Mesendoderm (in vitro differentiated cells): ENCODE measurements at regions not wholly inside any gene's neighbourhood (a gene's known extent, or its start where the extent isn't known, plus 50 kb on each side); places are given as distances from the start of the nearest gene placed in this dataset.

Source experiments
- DNase-seq: peaks from one replicate; pipeline ENCODE4 v3.0.0; 2013
- H2AK5ac ChIP-seq: 2 replicates; pipeline ENCODE4 v1.6.1; 2013; ENCODE audit warnings: low read length, inconsistent platforms
- H2BK120ac ChIP-seq: 2 replicates; pipeline ENCODE4 v1.6.1; 2013; ENCODE audit warnings: low read depth, mild to moderate bottlenecking, low read length, moderate library complexity, mixed read lengths
- H2BK15ac ChIP-seq: replicated peaks from 2 replicates; pipeline ENCODE4 v1.6.1; 2013; ENCODE audit warnings: low read depth, mild to moderate bottlenecking, moderate library complexity
- H2BK5ac ChIP-seq: 2 replicates; pipeline ENCODE4 v1.6.1; 2013; ENCODE audit warnings: low read length, inconsistent platforms
- H3K18ac ChIP-seq: 2 replicates; pipeline ENCODE4 v1.6.1; 2013; ENCODE audit warnings: mild to moderate bottlenecking, low read length, mixed read lengths
- H3K23ac ChIP-seq: one replicate; pipeline ENCODE4 v1.6.1; 2013; ENCODE audit warnings: low read length
- H3K27ac ChIP-seq: 2 replicates; pipeline ENCODE4 v1.5.1; 2013; ENCODE audit warnings: low read depth, mild to moderate bottlenecking, inconsistent platforms, low read length, moderate library complexity
- H3K27me3 ChIP-seq: 2 replicates; pipeline ENCODE4 v1.6.1; 2013; ENCODE audit warnings: low read length, control low read depth, mild to moderate bottlenecking, inconsistent platforms; ENCODE audit not compliant: insufficient read depth, poor library complexity
- H3K36me3 ChIP-seq: 2 replicates; pipeline ENCODE4 v1.6.1; 2013; ENCODE audit warnings: low read length, inconsistent platforms; ENCODE audit not compliant: control insufficient read depth, insufficient read depth
- H3K4ac ChIP-seq: one replicate; pipeline ENCODE4 v1.6.1; 2013; ENCODE audit warnings: low read depth, mild to moderate bottlenecking, low read length, moderate library complexity
- H3K4me1 ChIP-seq: 2 replicates; pipeline ENCODE4 v1.6.1; 2013; ENCODE audit warnings: low read depth, low read length, inconsistent platforms; ENCODE audit not compliant: control insufficient read depth
- H3K4me2 ChIP-seq: 2 replicates; pipeline ENCODE4 v1.6.1; 2013; ENCODE audit warnings: low read length
- H3K4me3 ChIP-seq: 2 replicates; pipeline ENCODE4 v1.5.1; 2013; ENCODE audit warnings: mild to moderate bottlenecking, low read length
- H3K56ac ChIP-seq: one replicate; pipeline ENCODE4 v1.6.1; 2013; ENCODE audit warnings: low read length
- H3K79me1 ChIP-seq: 2 replicates; pipeline ENCODE4 v1.6.1; 2013; ENCODE audit warnings: low read length, inconsistent platforms
- H3K79me2 ChIP-seq: 2 replicates; pipeline ENCODE4 v1.6.1; 2013; ENCODE audit warnings: mild to moderate bottlenecking, low read length; ENCODE audit not compliant: control insufficient read depth, insufficient read depth
- H3K9ac ChIP-seq: 2 replicates; pipeline ENCODE4 v1.6.1; 2013; ENCODE audit warnings: low read length, inconsistent platforms
- H4K5ac ChIP-seq: one replicate; pipeline ENCODE4 v1.6.1; 2013; ENCODE audit warnings: low read length
- H4K8ac ChIP-seq: one replicate; pipeline ENCODE4 v1.6.1; 2013; ENCODE audit warnings: low read depth, mild to moderate bottlenecking, control low read depth, low read length, moderate library complexity
- WGBS: extraction: QIAGEN DNeasy Blood & Tissue Kit; methylation state at CpG from one replicate; pipeline ENCODE4 v1.1.7; 2013; ENCODE audit warnings: low lambda C conversion rate, missing lambda C conversion rate; ENCODE audit not compliant: insufficient coverage; ENCODE audit errors: extremely low coverage; 5-methylcytosine and 5-hydroxymethylcytosine counted together

DNA sequence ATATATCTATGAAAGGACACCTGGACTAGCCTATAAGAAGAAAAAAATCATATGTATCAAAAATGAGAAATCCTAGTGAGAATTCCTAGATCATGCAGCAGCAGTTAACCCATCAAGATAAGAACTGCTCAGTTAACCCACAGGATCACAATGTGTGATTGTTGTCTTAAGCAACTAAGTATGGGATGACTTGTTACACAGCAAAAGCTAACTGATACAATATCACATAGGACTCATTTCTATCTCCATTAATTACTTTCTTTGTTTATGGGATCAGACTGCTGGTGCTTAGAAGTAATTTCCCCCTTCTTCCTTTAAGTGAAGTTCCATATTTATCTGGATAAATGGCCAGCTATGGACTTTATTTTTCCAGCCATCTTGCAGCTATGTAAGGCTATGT lies 280.8 kb upstream of the MARCKS start:
- Histone ChIP-seq H3K56ac (no peak overlapping the region), H4K8ac (no peak overlapping the region), H2BK120ac (no peak overlapping the region), H3K27ac (no peak overlapping the region), H3K36me3 (no peaks in the 10 kb centered on the region), H3K4me1 (no peaks in the 10 kb centered on the region), H2BK5ac (no peak overlapping the region), H3K4ac (no peak overlapping the region), H3K18ac (no peak overlapping the region), H3K4me3 (no peak overlapping the region), H3K23ac (no peak overlapping the region), H2BK15ac (no peak overlapping the region), H2AK5ac (no peak overlapping the region), H4K5ac (no peak overlapping the region), H3K79me2 (no peaks in the 10 kb centered on the region), H3K27me3 (no peaks in the 10 kb centered on the region), H3K79me1 (no peaks in the 10 kb centered on the region), H3K4me2 (no peak overlapping the region), H3K9ac (no peak overlapping the region)
- DNase-seq = no peak

DNA sequence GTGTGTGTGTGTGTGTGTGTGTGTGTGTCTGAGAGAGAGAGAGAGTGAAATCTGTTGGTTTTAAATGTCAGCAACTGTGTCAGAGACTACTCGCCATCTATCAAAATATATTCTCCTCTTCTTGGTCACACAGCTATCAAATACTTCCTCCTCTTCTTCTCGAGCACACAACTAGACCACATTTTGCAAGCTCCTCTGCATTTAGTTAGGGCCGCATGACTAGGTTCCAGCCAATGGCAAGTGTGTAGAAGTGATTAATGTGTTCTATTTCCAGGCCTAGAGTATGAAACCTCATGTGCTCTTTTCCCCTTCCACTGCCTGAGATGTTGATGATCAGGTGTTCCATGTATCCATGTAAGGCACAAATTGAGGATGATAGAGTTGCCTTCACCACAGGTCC lies 278.5 kb upstream of the MARCKS start:
- Histone ChIP-seq H4K8ac (no peak overlapping the region), H3K9ac (no peak overlapping the region), H2BK120ac (no peak overlapping the region), H3K27me3 (no peaks in the 10 kb centered on the region), H3K4me3 (no peak overlapping the region), H3K27ac (no peak overlapping the region), H3K56ac (no peak overlapping the region), H3K4ac (no peak overlapping the region), H2BK5ac (no peak overlapping the region), H4K5ac (no peak overlapping the region), H3K36me3 (no peaks in the 10 kb centered on the region), H3K23ac (no peak overlapping the region), H3K79me1 (no peaks in the 10 kb centered on the region), H2BK15ac (no peak overlapping the region), H3K79me2 (no peaks in the 10 kb centered on the region), H3K4me2 (no peak overlapping the region), H3K18ac (no peak overlapping the region), H2AK5ac (no peak overlapping the region), H3K4me1 (no peaks in the 10 kb centered on the region)
- no CpG with 5 or more reads among the region's 3 CpGs for WGBS
- DNase-seq = no peak

DNA sequence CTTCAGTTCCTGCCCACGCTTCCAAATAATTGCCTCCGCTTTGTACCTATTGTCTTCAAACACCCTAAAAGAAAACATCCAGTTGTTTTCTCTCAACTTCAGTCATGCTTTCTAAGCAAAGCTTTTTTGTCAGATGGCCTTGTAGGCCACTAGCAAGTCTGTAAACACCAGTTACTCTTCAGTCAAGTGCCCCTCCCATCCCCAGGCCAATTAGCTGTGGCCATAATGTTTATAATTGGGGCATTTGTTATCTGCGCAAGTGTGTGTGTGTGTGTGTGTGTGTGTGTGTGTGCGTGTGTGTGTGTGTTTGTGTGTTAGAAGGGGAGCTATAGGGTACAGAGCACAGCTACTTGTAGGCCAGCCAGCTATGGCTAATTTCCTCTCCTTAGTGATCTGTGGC lies 272.4 kb upstream of the MARCKS start:
- Histone ChIP-seq H2AK5ac (no peak overlapping the region), H3K79me1 (no peaks in the 10 kb centered on the region), H3K36me3 (no peaks in the 10 kb centered on the region), H3K79me2 (no peaks in the 10 kb centered on the region), H3K23ac (no peak overlapping the region), H3K27me3 (no peaks in the 10 kb centered on the region), H3K4ac (no peak overlapping the region), H2BK15ac (no peak overlapping the region), H3K56ac (no peak overlapping the region), H3K18ac (no peak overlapping the region), H3K4me3 (no peak overlapping the region), H3K9ac (no peak overlapping the region), H3K4me1 (no peaks in the 10 kb centered on the region), H4K5ac (no peak overlapping the region), H3K27ac (no peak overlapping the region), H4K8ac (no peak overlapping the region), H3K4me2 (no peak overlapping the region), H2BK120ac (no peak overlapping the region), H2BK5ac (no peak overlapping the region)
- DNase-seq = no peak
- WGBS = no CpG with 5 or more reads among the region's 4 CpGs

DNA sequence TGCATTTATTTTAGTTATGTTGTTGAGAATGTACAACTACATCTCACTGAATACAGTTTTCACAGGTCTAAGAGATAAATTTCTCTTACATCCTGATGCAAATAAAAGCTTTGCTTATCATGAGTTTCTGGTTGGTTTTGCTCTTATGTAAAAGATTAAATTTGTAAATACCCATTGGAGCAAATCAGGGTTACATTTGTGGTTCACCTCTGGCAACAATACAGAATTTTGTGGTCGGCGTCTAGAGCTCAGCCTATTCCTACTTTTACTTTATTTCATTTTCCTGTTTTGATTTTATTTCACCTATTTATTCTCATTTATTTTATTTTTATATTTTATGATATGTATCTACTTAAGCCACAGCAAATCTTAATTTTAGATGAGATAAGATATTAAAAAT lies 271.9 kb upstream of the MARCKS start:
- Histone ChIP-seq H3K79me2 (no peaks in the 10 kb centered on the region), H3K4me3 (no peak overlapping the region), H3K36me3 (no peaks in the 10 kb centered on the region), H3K4me2 (no peak overlapping the region), H3K56ac (no peak overlapping the region), H3K18ac (no peak overlapping the region), H4K8ac (no peak overlapping the region), H2BK120ac (no peak overlapping the region), H3K79me1 (no peaks in the 10 kb centered on the region), H4K5ac (no peak overlapping the region), H3K27ac (no peak overlapping the region), H3K9ac (no peak overlapping the region), H2AK5ac (no peak overlapping the region), H2BK15ac (no peak overlapping the region), H3K27me3 (no peaks in the 10 kb centered on the region), H2BK5ac (no peak overlapping the region), H3K23ac (no peak overlapping the region), H3K4ac (no peak overlapping the region), H3K4me1 (no peaks in the 10 kb centered on the region)
- no peak for DNase-seq
- WGBS = no CpG with 5 or more reads among the region's 2 CpGs

DNA sequence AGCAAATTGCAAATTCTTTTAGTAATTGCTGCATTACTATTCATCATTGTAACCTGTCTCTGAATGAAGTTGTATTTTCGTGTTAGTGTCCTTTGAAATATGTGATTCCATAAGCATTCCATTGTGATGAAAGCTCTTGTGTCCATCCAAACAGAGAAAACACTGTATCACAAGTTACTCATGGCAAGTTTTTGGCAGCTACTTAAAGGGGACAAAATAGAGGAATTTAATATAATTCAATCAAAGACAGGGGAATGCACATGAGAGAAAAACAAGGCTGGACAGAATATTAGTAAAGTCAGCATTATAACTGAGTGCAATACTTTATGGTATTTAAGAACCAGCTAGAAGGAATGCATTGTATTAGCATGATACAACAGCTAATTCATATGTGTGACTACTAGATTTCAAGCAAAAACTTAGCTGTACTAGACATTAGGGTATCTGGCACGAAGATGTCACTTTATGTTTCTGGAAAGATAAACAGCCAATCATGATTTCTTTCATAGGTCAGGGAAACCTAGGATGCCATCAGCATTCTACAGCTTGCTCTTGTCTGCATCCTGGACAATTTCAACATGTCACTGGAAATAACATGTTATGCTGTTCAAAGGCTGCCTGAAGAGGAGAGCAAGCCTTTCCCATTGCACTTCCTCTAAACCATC lies 270.6 kb upstream of the MARCKS start:
- Histone ChIP-seq H3K18ac (peak overlapping the region; percentile 51), H3K4me3 (no peak overlapping the region)
- no CpG with 5 or more reads among the region's 2 CpGs for whole genome bisulfite sequencing

DNA sequence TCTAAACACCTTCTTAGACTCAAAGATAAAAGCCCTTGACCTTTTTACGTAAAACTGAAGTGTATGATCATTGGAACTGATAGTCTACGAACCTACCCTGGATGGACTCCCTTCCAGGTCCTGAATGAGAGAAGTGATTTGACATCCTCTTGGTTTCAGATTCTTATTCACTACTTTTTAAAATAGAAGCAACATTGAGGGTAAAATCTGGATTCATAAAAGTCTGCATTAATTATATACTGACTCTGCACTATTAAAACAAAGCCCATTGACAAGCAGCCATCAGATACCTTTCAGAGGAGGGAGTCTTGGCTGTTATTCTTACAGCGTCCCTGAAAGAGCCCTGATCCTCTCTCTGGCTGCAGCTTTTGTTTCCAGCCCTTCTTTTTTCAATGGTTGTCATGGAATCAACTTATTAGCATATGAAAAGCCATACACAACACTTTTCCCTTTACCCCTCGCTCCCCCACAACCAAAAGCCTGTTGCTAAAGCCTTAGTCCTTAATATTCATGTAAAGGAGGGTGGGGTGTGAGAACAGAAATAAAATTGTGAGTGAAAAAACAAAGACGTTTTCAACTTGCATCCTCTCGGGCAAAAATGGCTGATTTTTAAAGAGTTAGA lies 270.0 kb upstream of the MARCKS start:
- H3K79me1 ChIP-seq = no peaks in the 10 kb centered on the region
- H4K8ac ChIP-seq = no peak overlapping the region
- H3K36me3 ChIP-seq = no peaks in the 10 kb centered on the region
- peak; percentile 86 for DNase-seq
- no peak overlapping the region for H3K23ac ChIP-seq
- peak overlapping the region; percentile 51 for H3K18ac ChIP-seq
- no peak overlapping the region for H4K5ac ChIP-seq
- no peak overlapping the region for H2BK120ac ChIP-seq
- H3K4me3 ChIP-seq = no peak overlapping the region
- no peak overlapping the region for H3K27ac ChIP-seq
- H3K4me2 ChIP-seq = no peak overlapping the region
- H3K9ac ChIP-seq = no peak overlapping the region
- H2BK15ac ChIP-seq = no peak overlapping the region
- H2AK5ac ChIP-seq = no peak overlapping the region
- H3K4ac ChIP-seq = no peak overlapping the region
- no peaks in the 10 kb centered on the region for H3K27me3 ChIP-seq
- H3K4me1 ChIP-seq = no peaks in the 10 kb centered on the region
- WGBS = no CpG with 5 or more reads among the region's 6 CpGs
- no peak overlapping the region for H3K56ac ChIP-seq
- no peaks in the 10 kb centered on the region for H3K79me2 ChIP-seq
- no peak overlapping the region for H2BK5ac ChIP-seq

More for the DNA sequence above, 270.6 kb upstream of the MARCKS start:
- no peak overlapping the region for H2BK15ac ChIP-seq
- H3K79me2 ChIP-seq = no peaks in the 10 kb centered on the region
- H3K23ac ChIP-seq = no peak overlapping the region
- no peak overlapping the region for H4K5ac ChIP-seq
- no peak overlapping the region for H3K27ac ChIP-seq
- no peak for DNase-seq
- no peak overlapping the region for H3K56ac ChIP-seq
- H3K4ac ChIP-seq = no peak overlapping the region
- H3K4me1 ChIP-seq = no peaks in the 10 kb centered on the region
- no peaks in the 10 kb centered on the region for H3K36me3 ChIP-seq
- no peaks in the 10 kb centered on the region for H3K27me3 ChIP-seq
- no peak overlapping the region for H2BK120ac ChIP-seq
- H3K4me2 ChIP-seq = no peak overlapping the region
- no peak overlapping the region for H4K8ac ChIP-seq
- H3K79me1 ChIP-seq = no peaks in the 10 kb centered on the region
- H2BK5ac ChIP-seq = no peak overlapping the region
- no peak overlapping the region for H2AK5ac ChIP-seq
- no peak overlapping the region for H3K9ac ChIP-seq
